ENCODE measurements at regions not wholly inside any gene's neighbourhood (a gene's known extent, or its start where the extent isn't known, plus 50 kb on each side); places are given as distances from the start of the nearest gene placed in this dataset.
A peak's percentile ranks its signal among the peaks of the same experiment; 100 is the strongest.

- TF ChIP-seq POLR2A (IDR thresholded peaks at IDR 0.05), result no peak
- peak in 1 of 3 experiments; percentile 15 for TF ChIP-seq CTCF (IDR thresholded peaks at IDR 0.05)
- peak overlapping the region in 1 of 2 donors; percentile 7 for H3K27ac ChIP-seq
Observed at GRCh38 chr12:25825446-25825845, 133.0 kb upstream of the RASSF8 start.

DNA sequence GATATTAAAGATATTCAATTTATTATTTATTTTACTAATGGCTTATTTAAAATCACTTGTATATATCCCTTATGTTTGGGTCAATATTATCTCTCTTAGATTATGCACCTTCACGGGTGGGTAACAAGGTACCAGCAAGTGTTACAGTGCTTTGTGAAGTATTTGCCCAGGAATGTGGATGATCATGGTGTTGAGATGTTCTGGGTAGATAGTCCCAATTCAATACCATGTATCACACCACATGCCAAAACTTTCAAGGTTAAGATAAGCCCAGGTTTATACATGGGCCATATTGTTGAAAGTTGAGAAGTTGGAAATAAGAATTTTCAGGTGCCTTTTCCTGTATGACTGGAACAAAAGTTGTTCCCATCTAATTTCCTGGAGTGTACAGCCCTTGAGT is 131.3 kb upstream of the RASSF8 start:
- Histone ChIP-seq H3K27me3 (no peaks in the 10 kb centered on the region), H3K9me3 (no peaks in the 10 kb centered on the region), H3K4me3 (no peak overlapping the region), H3K36me3 (ENCODE audit: low read depth, missing control alignments) (no peaks in the 10 kb centered on the region), H3K27ac (no peak overlapping the region), H3K4me1 (peaks cover 16% of the 10 kb centered on the region)
- WGBS, 2 donors, result 86 to 90% methylated on average over 1 of the region's 1 CpG
- TF ChIP-seq CTCF (IDR thresholded peaks at IDR 0.05) (no peak), POLR2A (IDR thresholded peaks at IDR 0.05) (no peak)
- intact Hi-C loops (cut with DNase I; ENCODE audit: low total_unique reads), result no loop called here
- DNase-seq, result no peak

More at GRCh38 chr12:25825446-25825845, 133.0 kb upstream of the RASSF8 start:
- H3K4me1 ChIP-seq, result peaks cover 16% of the 10 kb centered on the region
- no peak for DNase-seq
- H3K4me3 ChIP-seq, result no peak overlapping the region
- WGBS, 2 donors, result 48 to 64% methylated on average over 6 of the region's 6 CpGs
- no peaks in the 10 kb centered on the region for H3K9me3 ChIP-seq
- no peaks in the 10 kb centered on the region for H3K27me3 ChIP-seq
- intact Hi-C loops (cut with DNase I; ENCODE audit: low total_unique reads), result no loop called here
- no peaks in the 10 kb centered on the region for H3K36me3 ChIP-seq (ENCODE audit: low read depth, missing control alignments)

DNA sequence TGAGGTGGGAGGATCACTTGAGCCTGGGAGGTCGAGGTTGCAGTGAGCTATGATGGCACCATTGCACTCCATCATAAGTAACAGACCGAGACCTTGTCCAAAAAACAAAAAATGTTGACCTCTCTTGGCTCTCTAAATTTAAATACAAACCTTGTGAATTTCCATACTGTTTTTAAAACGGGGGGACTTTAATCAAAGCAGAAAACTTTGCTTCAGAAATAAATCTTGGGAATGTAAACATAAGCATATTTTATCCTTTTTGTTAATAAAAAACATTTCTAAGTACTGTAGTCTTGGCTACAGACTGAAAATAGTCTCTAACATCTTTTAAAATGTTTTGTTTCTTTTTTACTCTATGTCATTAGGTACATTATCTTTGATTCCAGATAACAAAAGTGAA is 130.7 kb upstream of the RASSF8 start:
- TF ChIP-seq POLR2A (IDR thresholded peaks at IDR 0.05), result no peak
- no peak for TF ChIP-seq CTCF (IDR thresholded peaks at IDR 0.05)
- H3K9me3 ChIP-seq, result no peaks in the 10 kb centered on the region
- no peak overlapping the region for H3K27ac ChIP-seq
- H3K27me3 ChIP-seq, result no peaks in the 10 kb centered on the region
- 71 to 85% methylated on average over 3 of the region's 3 CpGs for WGBS, 2 donors
- peaks cover 16% of the 10 kb centered on the region for H3K4me1 ChIP-seq
- DNase-seq, result no peak
- intact Hi-C loops (cut with DNase I; ENCODE audit: low total_unique reads), result no loop called here
- H3K36me3 ChIP-seq (ENCODE audit: low read depth, missing control alignments), result no peaks in the 10 kb centered on the region
- H3K4me3 ChIP-seq, result no peak overlapping the region

GRCh38 chr12:25828188-25828587 is 130.3 kb upstream of the RASSF8 start:
- no peak for DNase-seq
- intact Hi-C loops (cut with DNase I; ENCODE audit: low total_unique reads), result no loop called here
- Histone ChIP-seq H3K4me3 (no peak overlapping the region), H3K27me3 (no peaks in the 10 kb centered on the region), H3K9me3 (no peaks in the 10 kb centered on the region), H3K4me1 (peaks cover 16% of the 10 kb centered on the region), H3K36me3 (ENCODE audit: low read depth, missing control alignments) (no peaks in the 10 kb centered on the region), H3K27ac (no peak overlapping the region)
- no peak for TF ChIP-seq CTCF (IDR thresholded peaks at IDR 0.05)
- no peak for TF ChIP-seq POLR2A (IDR thresholded peaks at IDR 0.05)
- WGBS, 2 donors, result 42 to 55% methylated on average over 4 of the region's 4 CpGs

GRCh38 chr12:25829192-25829591 is 129.3 kb upstream of the RASSF8 start:
- intact Hi-C loops (cut with DNase I; ENCODE audit: low total_unique reads), result no loop called here
- DNase-seq, result no peak
- WGBS, 2 donors, result 66 to 70% methylated on average over 3 of the region's 3 CpGs
- Histone ChIP-seq H3K36me3 (ENCODE audit: low read depth, missing control alignments) (no peaks in the 10 kb centered on the region), H3K4me1 (peaks cover 6% of the 10 kb centered on the region), H3K27ac (no peak overlapping the region), H3K9me3 (no peaks in the 10 kb centered on the region), H3K27me3 (no peaks in the 10 kb centered on the region), H3K4me3 (no peak overlapping the region)
- TF ChIP-seq CTCF (IDR thresholded peaks at IDR 0.05), result no peak
- TF ChIP-seq POLR2A (IDR thresholded peaks at IDR 0.05), result no peak

Measured in testis (tissue), 2 donors.